Spleen (tissue), 11 donors: ENCODE measurements at regions not wholly inside any gene's neighbourhood (a gene's known extent, or its start where the extent isn't known, plus 50 kb on each side); places are given as distances from the start of the nearest gene placed in this dataset.

ENCODE experiments used
- DNase-seq: peaks from one replicate; pipeline ENCODE4 v3.0.0-alpha.2; 2020
- H3K27ac ChIP-seq, 8 donors: fragments of 200-600 bp; sonication (generic) in 7 of 8; 1 replicate in 4 of 8; 2 replicates in 4 of 8; pipeline versions ENCODE4 v1.5.0 to v1.8.0; 2016 to 2021; ENCODE audit warnings: inconsistent platforms in 4 of 8, mild to moderate bottlenecking in 4 of 8, moderate library complexity in 1 of 8
- H3K27me3 ChIP-seq, 7 donors: fragments of 200-600 bp; sonication (generic) in 6 of 7; replicated peaks in 1 of 7; 1 replicate in 4 of 7; 2 replicates in 3 of 7; pipeline versions ENCODE4 v1.5.0 to v1.8.0; 2016 to 2021; ENCODE audit warnings: inconsistent platforms in 3 of 7, mild to moderate bottlenecking in 1 of 7
- H3K36me3 ChIP-seq, 6 donors: fragments of 200-600 bp; sonication (generic) in 5 of 6; 1 replicate in 4 of 6; 2 replicates in 2 of 6; pipeline versions ENCODE4 v1.5.0 to v1.8.0; 2016 to 2021; ENCODE audit warnings: inconsistent platforms in 2 of 6
- H3K4me1 ChIP-seq, 6 donors: fragments of 200-600 bp; sonication (generic) in 5 of 6; 1 replicate in 3 of 6; 2 replicates in 3 of 6; pipeline versions ENCODE4 v1.5.0 to v1.8.0; 2016 to 2021; ENCODE audit warnings: inconsistent platforms in 3 of 6
- H3K4me3 ChIP-seq, 8 donors: fragments of 200-600 bp; sonication (generic) in 7 of 8; 1 replicate in 4 of 8; 2 replicates in 4 of 8; pipeline versions ENCODE4 v1.5.0 to v1.8.0; 2016 to 2021; ENCODE audit warnings: inconsistent platforms in 4 of 8, mild to moderate bottlenecking in 4 of 8, moderate library complexity in 2 of 8
- H3K9me3 ChIP-seq, 8 donors: fragments of 200-600 bp; sonication (generic) in 7 of 8; 1 replicate in 4 of 8; 2 replicates in 4 of 8; pipeline versions ENCODE4 v1.5.0 to v1.8.0; 2016 to 2021; ENCODE audit warnings: inconsistent platforms in 4 of 8
- CTCF ChIP-seq, 11 experiments: fragments of 200-600 bp in 7 of 11; fragments of 450-650 bp in 4 of 11; sonication (generic) in 4 of 11; IDR thresholded peaks in 8 of 11; conservative IDR thresholded peaks in 3 of 11; 1 replicate in 7 of 11; 2 replicates in 4 of 11; pipeline versions ENCODE4 v1.4.0 to v1.8.0; 2016 to 2021; ENCODE audit warnings: antibody characterized with exemption in 11 of 11, inconsistent platforms in 4 of 11, mild to moderate bottlenecking in 1 of 11
- POLR2A ChIP-seq, 3 donors: fragments of 450-650 bp; IDR thresholded peaks; one replicate each; pipeline ENCODE4 v1.5.1; 2017; ENCODE audit warnings: antibody characterized with exemption in 3 of 3, mild to moderate bottlenecking in 1 of 3
- POLR2AphosphoS5 ChIP-seq, 3 donors: sonication (generic); formaldehyde crosslinking; IDR thresholded peaks; one replicate each; pipeline ENCODE4 v1.5.1; 2017; ENCODE audit warnings: antibody characterized with exemption in 3 of 3
- WGBS, 5 donors: extraction: QIAGEN DNeasy Blood & Tissue Kit in 3 of 5; methylation state at CpG; one replicate each; pipeline versions ENCODE4 v1.1.5 to v1.1.7; 2013 to 2018; 5-methylcytosine and 5-hydroxymethylcytosine counted together
- intact Hi-C: fragments of 100-400 bp; cut with DNase I; formaldehyde crosslinking; loops from one replicate; pipeline ENCODE4 v1.15.0; 2023; ENCODE audit warnings: low total_unique reads
- donor health status: healthy with polysubstance abuse.
- donor health status: DM: no; HTN: no; CAD: no; lungs with moderate emphysema.
- donor health status: DM: no; HTN: no; CAD: no.
- donor health status: Bipolar disorder and iron deficiency.
- donor health status: healthy.
- donor health status: DM: no; HTN: no; CAD: no.
- donor health status: DM: yes; HTN: yes; CAD: no.

- H3K27ac ChIP-seq, result no peak overlapping the region
- DNase-seq, result no peak
- no peak overlapping the region for H3K4me3 ChIP-seq
- 91 to 99% (median 96%) methylated on average over 2 of the region's 2 CpGs for WGBS, 5 donors
- intact Hi-C loops, result no loop called here
- peaks cover 0 to 7% (median 0%) of the 10 kb centered on the region in 8 donors for H3K9me3 ChIP-seq
- no peak for TF ChIP-seq CTCF (IDR thresholded peaks at IDR 0.05 in 8 of 11, conservative IDR thresholded peaks at IDR 0.05 in 3 of 11)
- no peak for TF ChIP-seq POLR2AphosphoS5 (IDR thresholded peaks at IDR 0.05)
- TF ChIP-seq POLR2A (IDR thresholded peaks at IDR 0.05), result no peak
- no peaks in the 10 kb centered on the region for H3K4me1 ChIP-seq
- H3K36me3 ChIP-seq, result no peaks in the 10 kb centered on the region
- H3K27me3 ChIP-seq, result no peaks in the 10 kb centered on the region
Observed at GRCh38 chr11:81687057-81687456, 1046.6 kb downstream of the FAM181B start.

- Histone ChIP-seq H3K27me3 (no peaks in the 10 kb centered on the region), H3K4me3 (no peak overlapping the region), H3K4me1 (no peaks in the 10 kb centered on the region), H3K27ac (no peak overlapping the region), H3K36me3 (no peaks in the 10 kb centered on the region), H3K9me3 (peaks cover 0 to 9% (median 0%) of the 10 kb centered on the region in 8 donors)
- intact Hi-C loops, result no loop called here
- DNase-seq, result no peak
- no peak for TF ChIP-seq POLR2A (IDR thresholded peaks at IDR 0.05)
- TF ChIP-seq POLR2AphosphoS5 (IDR thresholded peaks at IDR 0.05), result no peak
- TF ChIP-seq CTCF (IDR thresholded peaks at IDR 0.05 in 8 of 11, conservative IDR thresholded peaks at IDR 0.05 in 3 of 11), result no peak
- 53 to 73% (median 62%) methylated on average over 3 of the region's 3 CpGs for WGBS, 5 donors
Observed at GRCh38 chr11:81674211-81674610, 1059.5 kb downstream of the FAM181B start.

GRCh38 chr11:81673001-81673400, 1060.7 kb downstream of the FAM181B start:
- no peaks in the 10 kb centered on the region for H3K4me1 ChIP-seq
- intact Hi-C loops, result no loop called here
- DNase-seq, result no peak
- no peaks in the 10 kb centered on the region for H3K36me3 ChIP-seq
- H3K27me3 ChIP-seq, result no peaks in the 10 kb centered on the region
- TF ChIP-seq POLR2AphosphoS5 (IDR thresholded peaks at IDR 0.05), result no peak
- TF ChIP-seq CTCF (IDR thresholded peaks at IDR 0.05 in 8 of 11, conservative IDR thresholded peaks at IDR 0.05 in 3 of 11), result no peak
- no peak for TF ChIP-seq POLR2A (IDR thresholded peaks at IDR 0.05)
- no peak overlapping the region for H3K27ac ChIP-seq
- H3K9me3 ChIP-seq, result peaks cover 0 to 9% (median 0%) of the 10 kb centered on the region in 8 donors
- H3K4me3 ChIP-seq, result no peak overlapping the region

GRCh38 chr11:81669935-81670543, 1063.6 kb downstream of the FAM181B start:
- TF ChIP-seq POLR2AphosphoS5 (IDR thresholded peaks at IDR 0.05), result no peak
- no peak for TF ChIP-seq POLR2A (IDR thresholded peaks at IDR 0.05)
- no peak for TF ChIP-seq CTCF (IDR thresholded peaks at IDR 0.05 in 8 of 11, conservative IDR thresholded peaks at IDR 0.05 in 3 of 11)
- intact Hi-C loops, result no loop called here
- Histone ChIP-seq H3K27me3 (no peaks in the 10 kb centered on the region), H3K4me3 (no peak overlapping the region), H3K9me3 (no peaks in the 10 kb centered on the region), H3K27ac (no peak overlapping the region), H3K36me3 (no peaks in the 10 kb centered on the region), H3K4me1 (no peaks in the 10 kb centered on the region)
- 79 to 87% (median 82%) methylated on average over 1 of the region's 1 CpG for WGBS, 5 donors
- DNase-seq, result no peak
